D341Med (cell line): ENCODE measurements at regions not wholly inside any gene's neighbourhood (a gene's known extent, or its start where the extent isn't known, plus 50 kb on each side); places are given as distances from the start of the nearest gene placed in this dataset.

ENCODE experiments used
- DNase-seq: peaks from one replicate; pipeline ENCODE4 v3.0.0; 2012; ENCODE audit warnings: low spot score

DNA sequence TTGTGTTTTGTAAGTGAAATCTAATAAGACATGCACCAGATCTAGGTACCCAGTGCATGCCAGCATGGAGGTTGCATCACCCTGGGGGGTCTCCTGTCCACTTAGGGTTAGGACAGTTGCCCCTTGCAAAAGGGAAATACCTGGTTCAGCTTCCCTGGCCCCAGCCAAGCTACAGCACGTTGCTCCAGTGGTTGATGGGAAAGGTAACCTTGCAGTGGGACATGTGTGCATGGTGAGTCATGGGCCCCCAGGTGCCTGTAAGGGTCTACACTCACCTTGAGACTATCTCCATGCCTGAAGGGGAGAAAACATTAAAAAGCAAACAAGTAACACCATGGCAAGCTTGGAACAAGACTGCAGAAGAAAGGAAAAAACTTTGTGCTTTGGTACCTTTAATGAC lies 143.9 kb downstream of the LSM5 start:
- DNase-seq: no peak

DNA sequence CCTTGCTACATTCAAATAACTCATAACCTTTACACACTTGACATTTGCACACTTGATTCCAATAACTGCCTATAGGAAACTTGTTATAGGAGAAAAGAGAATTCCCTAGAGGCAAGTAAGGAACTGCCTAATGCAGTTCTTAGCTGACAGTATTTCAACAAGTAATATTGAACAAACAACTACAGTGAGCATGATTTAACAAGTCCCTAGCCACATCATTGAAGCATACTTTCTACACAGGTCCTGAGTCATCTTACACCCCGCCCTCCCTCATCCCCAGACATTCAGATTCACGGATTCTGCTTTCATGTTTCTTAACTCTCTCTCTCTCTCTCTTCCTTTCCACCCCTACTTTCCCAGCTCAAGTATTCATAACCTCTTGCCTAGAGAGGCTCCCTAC lies 153.5 kb downstream of the LSM5 start:
- no peak for DNase-seq

- no peak for DNase-seq
Measured at GRCh38 chr7:32335107-32335506, 155.1 kb downstream of the LSM5 start.

DNA sequence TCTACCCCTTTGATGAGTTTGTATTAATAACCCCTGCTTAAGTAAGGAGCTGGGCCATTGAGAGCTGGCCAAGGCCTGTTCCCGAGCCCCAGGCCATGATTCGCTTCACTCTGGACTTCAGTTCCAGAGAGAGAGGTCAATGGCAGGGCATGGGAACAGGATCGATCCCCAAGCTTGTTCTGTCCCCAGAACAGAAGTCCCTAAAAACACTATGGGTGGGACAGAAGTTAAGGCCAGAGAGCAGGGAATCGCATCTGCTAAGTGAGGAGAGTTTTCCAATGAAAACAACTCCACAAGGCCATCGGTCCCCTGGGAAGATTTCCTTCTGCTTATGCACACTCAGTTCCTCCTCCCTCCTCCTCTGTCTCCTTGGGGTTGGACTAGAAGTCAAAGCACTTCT lies 159.6 kb downstream of the LSM5 start:
- no peak for DNase-seq

- no peak for DNase-seq
Measured at GRCh38 chr7:32326078-32326477, 164.1 kb downstream of the LSM5 start.

GRCh38 chr7:32323712-32324111 lies 166.5 kb downstream of the LSM5 start:
- no peak for DNase-seq

DNA sequence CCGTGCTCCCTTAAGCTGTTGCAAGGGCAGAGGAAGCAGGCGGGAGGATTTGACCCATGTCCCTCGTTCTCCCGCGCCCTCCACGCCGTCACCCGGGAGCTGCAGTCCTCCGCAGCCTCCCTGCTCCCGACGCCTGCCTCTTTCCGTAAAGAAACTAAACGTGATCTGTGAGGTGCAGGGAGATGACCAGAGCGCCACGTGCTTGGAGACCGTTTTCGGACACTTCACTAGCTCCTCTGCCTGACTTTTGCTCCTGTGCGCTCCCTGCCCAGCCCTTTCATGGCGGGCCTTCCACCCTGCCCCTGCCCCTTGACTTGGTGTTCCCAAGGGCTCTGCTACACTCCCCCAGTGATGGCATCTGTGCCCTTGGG lies 171.2 kb downstream of the LSM5 start:
- no peak for DNase-seq

GRCh38 chr7:32318300-32319011 lies 171.7 kb downstream of the LSM5 start:
- no peak for DNase-seq

DNA sequence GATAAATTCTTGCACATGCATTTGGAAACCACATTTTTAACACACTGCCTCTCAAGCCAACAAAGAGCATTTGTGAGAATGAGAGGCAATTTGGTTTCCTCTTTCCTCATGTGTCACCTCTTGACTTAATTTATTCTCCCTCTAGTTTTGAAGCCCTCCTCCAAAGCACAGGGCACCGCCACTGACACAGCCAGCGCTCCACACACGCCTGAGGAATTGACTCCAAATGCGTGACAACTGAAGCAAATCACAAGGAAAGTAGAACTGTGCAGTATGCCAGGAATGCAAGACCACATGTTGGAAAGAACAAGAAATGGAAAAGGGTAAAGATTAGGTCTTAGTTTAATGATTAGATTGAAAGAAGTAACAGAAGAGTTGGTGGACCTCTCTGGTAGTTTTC lies 173.3 kb downstream of the LSM5 start:
- no peak for DNase-seq

DNA sequence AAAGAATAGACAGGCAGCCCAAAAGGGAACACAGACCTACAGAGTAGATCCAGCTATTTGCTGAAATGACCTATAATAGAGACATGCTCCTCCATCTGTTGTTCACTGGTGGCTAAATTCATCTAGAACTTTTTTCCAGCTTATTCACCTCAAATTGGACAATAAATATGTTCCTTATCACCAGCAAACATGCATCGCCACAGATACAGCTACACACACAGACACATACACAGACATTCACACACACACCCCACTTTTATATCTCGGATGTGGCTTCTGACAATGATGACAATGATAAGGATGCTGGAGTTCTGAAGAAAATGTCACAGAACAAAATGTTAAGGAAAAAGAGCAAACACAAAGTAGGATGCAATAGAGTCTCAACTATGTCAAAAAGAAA lies 175.4 kb downstream of the LSM5 start:
- DNase-seq: no peak

- no peak for DNase-seq
Measured at GRCh38 chr7:32301427-32301826, 188.8 kb downstream of the LSM5 start.

GRCh38 chr7:32299133-32299702 lies 191.0 kb downstream of the LSM5 start:
- no peak for DNase-seq

GRCh38 chr7:32298408-32299132 lies 191.6 kb downstream of the LSM5 start:
- DNase-seq: peak; percentile 78

- no peak for DNase-seq
Measured at GRCh38 chr7:32293833-32294232, 196.3 kb downstream of the LSM5 start.

GRCh38 chr7:32289651-32290414 lies 200.3 kb downstream of the LSM5 start:
- no peak for DNase-seq

DNA sequence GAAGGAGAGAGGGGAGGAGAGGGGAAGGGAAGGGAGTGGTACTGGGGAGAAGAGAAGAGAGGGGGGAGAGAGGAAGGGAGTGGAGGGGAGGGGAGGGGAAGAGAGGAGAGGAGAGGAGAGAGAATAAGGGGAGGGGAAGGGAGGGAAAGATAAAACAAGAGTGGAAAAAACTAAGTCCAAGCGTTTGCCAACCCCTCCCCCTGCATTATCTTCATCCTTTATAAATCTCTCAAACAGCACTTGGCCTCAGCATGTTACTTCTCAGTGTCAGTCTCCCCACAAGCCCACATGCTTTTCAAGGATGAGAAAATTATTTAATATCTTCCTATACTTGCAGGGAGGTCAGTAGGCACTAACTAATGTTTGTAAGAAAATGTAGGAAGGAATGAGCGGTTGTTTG lies 204.5 kb downstream of the LSM5 start:
- no peak for DNase-seq

GRCh38 chr7:32283546-32283945 lies 206.6 kb downstream of the LSM5 start:
- no peak for DNase-seq

DNA sequence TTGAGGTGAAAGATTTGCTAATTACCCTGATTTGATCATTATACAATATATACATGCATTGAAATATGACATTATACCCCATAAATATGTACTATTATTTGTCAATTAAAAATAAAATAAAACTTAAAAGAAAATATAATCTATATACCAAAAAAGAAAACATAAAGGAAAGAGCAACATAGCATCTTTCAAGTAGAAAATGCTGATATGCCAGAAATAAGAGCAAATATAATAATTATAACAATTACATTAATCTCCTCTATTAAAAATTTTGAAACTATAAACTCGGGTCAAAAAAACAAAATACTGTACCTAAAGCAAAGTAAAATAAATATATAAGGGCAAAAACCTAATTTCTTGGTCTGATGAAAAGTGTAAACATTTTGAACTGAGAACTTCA lies 209.3 kb upstream of the PDE1C start:
- DNase-seq: no peak

DNA sequence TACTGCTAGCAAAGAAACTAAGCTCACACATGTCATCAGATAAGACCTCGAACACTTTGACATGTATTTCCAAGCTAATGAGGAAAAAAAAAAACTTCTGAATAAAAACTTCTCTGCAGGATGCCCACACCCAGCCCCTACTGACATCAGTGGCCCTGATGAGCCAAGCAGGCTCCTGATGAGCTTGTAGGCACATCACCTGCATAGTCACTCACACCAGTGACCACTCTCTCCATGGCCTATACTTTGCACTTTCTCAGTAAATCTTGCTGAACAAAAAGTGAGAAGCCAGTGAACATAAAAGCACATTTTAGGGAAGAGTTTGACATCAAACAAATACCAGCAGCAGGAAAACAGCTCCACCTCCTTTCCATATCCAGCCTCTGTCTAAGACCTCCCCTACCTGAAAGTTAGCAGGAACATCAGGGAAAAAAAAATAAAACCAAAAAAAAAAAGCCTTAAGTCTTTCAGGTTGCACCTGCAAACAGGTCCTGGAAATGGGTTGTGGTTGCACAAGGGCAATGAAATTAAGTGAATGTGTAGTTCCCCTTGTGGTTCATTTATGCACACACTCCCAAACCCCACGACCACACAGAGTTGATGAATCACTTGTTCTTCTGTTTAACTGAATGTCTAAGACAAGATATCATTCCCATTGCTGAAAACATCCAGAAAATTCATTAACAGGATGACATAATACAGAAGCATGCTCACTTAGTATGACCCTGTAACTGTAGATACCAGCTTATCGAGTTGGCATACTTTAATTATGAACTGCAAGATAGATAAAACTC lies 205.2 kb upstream of the PDE1C start:
- DNase-seq: no peak

- no peak for DNase-seq
Measured at GRCh38 chr7:32273297-32273696, 203.1 kb upstream of the PDE1C start.

- DNase-seq: no peak
Measured at GRCh38 chr7:32266932-32267475, 196.8 kb upstream of the PDE1C start.
